A549 (cell line): ENCODE measurements at regions not wholly inside any gene's neighbourhood (a gene's known extent, or its start where the extent isn't known, plus 50 kb on each side); places are given as distances from the start of the nearest gene placed in this dataset.

ENCODE experiments used
- ATAC-seq, 2 experiments: fragments of 200-7000 bp in 1 of 2; fragments of >200 bp in 1 of 2; cut with Nextera tagmentation in 1 of 2; cut with Tn5 transposase in 1 of 2; 3 replicates each; pipeline versions ENCODE4 v1.8.0 to v1.9.1; 2018 to 2020; ENCODE audit warnings: mild to moderate bottlenecking in 1 of 2, moderate library complexity in 1 of 2
- CTCF ChIA-PET: fragments of 300-600 bp; sonication (Branson Sonifier 250); formaldehyde crosslinking; extraction: SDS; loops from one replicate; lab custom pipeline; 2021; ENCODE audit warnings: antibody characterized with exemption, inconsistent platforms; lab: Yijun Ruan, JAX
- POLR2A ChIA-PET: fragments of 350-600 bp; formaldehyde crosslinking; extraction: SDS; loops from one replicate; lab custom pipeline; 2021; ENCODE audit warnings: antibody characterized with exemption, inconsistent platforms; lab: Yijun Ruan, JAX
- DNase-seq, 2 experiments: peaks; one replicate each; pipeline versions ENCODE4 v3.0.0 to v3.0.0-alpha.2; 2011 to 2016; ENCODE audit warnings: low read depth in 1 of 2, low spot score in 1 of 2
- FAIRE-seq: peaks from 2 replicates; lab custom pipeline; 2011; peaks lifted over from hg19 to GRCh38; lab: Jason Lieb, UNC
- H3K27ac ChIP-seq, 2 experiments: fragments of >200 bp; sonication (Bioruptor Twin); formaldehyde crosslinking; 3 replicates each; pipeline ENCODE4 v1.5.1; 2016 to 2017
- H3K4me1 ChIP-seq: fragments of >200 bp; sonication (Bioruptor Twin); formaldehyde crosslinking; 3 replicates; pipeline ENCODE4 v1.6.1; 2016
- H3K4me2 ChIP-seq: fragments of >200 bp; sonication (Bioruptor Twin); formaldehyde crosslinking; 3 replicates; pipeline ENCODE4 v1.6.1; 2016
- H3K4me3 ChIP-seq: fragments of >200 bp; sonication (Bioruptor Twin); formaldehyde crosslinking; 3 replicates; pipeline ENCODE4 v1.5.1; 2016
- H3K9me3 ChIP-seq: fragments of >200 bp; sonication (Bioruptor Twin); formaldehyde crosslinking; 3 replicates; pipeline ENCODE4 v1.6.1; 2016
- CEBPB ChIP-seq, 2 experiments: fragments of >200 bp in 1 of 2; sonication (Bioruptor Twin) in 1 of 2; formaldehyde crosslinking in 1 of 2; IDR thresholded peaks; 2 replicates each; pipeline ENCODE4 v1.6.1; 2012 to 2016
- CHD2 ChIP-seq: fragments of 150-350 bp; IDR thresholded peaks from 2 replicates; pipeline ENCODE4 v1.6.1; 2014; ENCODE audit warnings: low read length; ENCODE audit not compliant: partially characterized antibody
- CHD4 ChIP-seq: fragments of 200-600 bp; sonication (generic); IDR thresholded peaks from 2 replicates; pipeline ENCODE4 v1.6.1; 2016; ENCODE audit warnings: antibody characterized with exemption, mild to moderate bottlenecking, borderline replicate concordance
- EHF ChIP-seq: fragments of 250-450 bp; sonication (Bioruptor Pico); IDR thresholded peaks from 2 replicates; pipeline ENCODE4 v1.5.0; 2020; ENCODE audit warnings: mild to moderate bottlenecking
- ESRRA ChIP-seq: fragments of 150-350 bp; IDR thresholded peaks from 2 replicates; pipeline ENCODE4 v1.6.1; 2014; ENCODE audit warnings: mild to moderate bottlenecking, low read length, borderline replicate concordance
- FOSB ChIP-seq: fragments of 250-450 bp; sonication (Bioruptor Pico); IDR thresholded peaks from 2 replicates; pipeline ENCODE4 v1.5.0; 2020; ENCODE audit warnings: mild to moderate bottlenecking, moderate library complexity
- FOSL2 ChIP-seq, 2 experiments: fragments of 450-650 bp in 1 of 2; fragments of >200 bp in 1 of 2; sonication (Bioruptor Twin) in 1 of 2; formaldehyde crosslinking; IDR thresholded peaks; 2 replicates each; pipeline versions ENCODE4 v1.5.0 to v1.6.1; 2016 to 2020; ENCODE audit warnings: mild to moderate bottlenecking in 1 of 2, moderate library complexity in 1 of 2
- GATA3 ChIP-seq: IDR thresholded peaks from 2 replicates; pipeline ENCODE4 v1.6.1; 2012; ENCODE audit warnings: borderline replicate concordance
- HDAC2 ChIP-seq: fragments of 200-600 bp; sonication (generic); IDR thresholded peaks from 2 replicates; pipeline ENCODE4 v1.6.1; 2016
- HEYL ChIP-seq: fragments of 250-450 bp; sonication (Bioruptor Pico); IDR thresholded peaks from 2 replicates; pipeline ENCODE4 v1.8.0; 2021; ENCODE audit warnings: mild to moderate bottlenecking, moderate library complexity
- HOXB13 ChIP-seq: fragments of 250-450 bp; sonication (Bioruptor Pico); IDR thresholded peaks from 2 replicates; pipeline ENCODE4 v1.5.0; 2020; ENCODE audit warnings: low read depth, mild to moderate bottlenecking, moderate library complexity
- JUNB ChIP-seq: fragments of >200 bp; sonication (Bioruptor Twin); formaldehyde crosslinking; IDR thresholded peaks from 2 replicates; pipeline ENCODE4 v1.6.1; 2016
- KDM5A ChIP-seq: fragments of 200-600 bp; sonication (generic); IDR thresholded peaks from 2 replicates; pipeline ENCODE4 v1.6.1; 2016; ENCODE audit warnings: antibody characterized with exemption, mild to moderate bottlenecking
- MAZ ChIP-seq: fragments of 150-350 bp; IDR thresholded peaks from 2 replicates; pipeline ENCODE4 v1.6.1; 2014; ENCODE audit warnings: antibody characterized with exemption, low read depth, low read length, borderline replicate concordance
- MYC ChIP-seq: IDR thresholded peaks from 2 replicates; pipeline ENCODE4 v1.6.1; 2012; ENCODE audit warnings: mild to moderate bottlenecking, inconsistent platforms, low read length, improper control_type of control experiment, borderline replicate concordance
- PHF8 ChIP-seq: fragments of 200-600 bp; sonication (generic); IDR thresholded peaks from 2 replicates; pipeline ENCODE4 v1.6.1; 2016; ENCODE audit warnings: low read depth, mild to moderate bottlenecking, antibody characterized with exemption, moderate library complexity, borderline replicate concordance
- POLR2A ChIP-seq: IDR thresholded peaks from 2 replicates; pipeline ENCODE4 v1.6.1; 2012; ENCODE audit warnings: mild to moderate bottlenecking, low read length
- POLR2AphosphoS2 ChIP-seq: conservative IDR thresholded peaks from 2 replicates; pipeline ENCODE4 v1.6.1; 2012; ENCODE audit warnings: low read length, improper control_type of control experiment, inconsistent platforms
- RNF2 ChIP-seq: fragments of 200-600 bp; sonication (generic); IDR thresholded peaks from 2 replicates; pipeline ENCODE4 v1.6.1; 2016; ENCODE audit warnings: low read depth, mild to moderate bottlenecking, antibody characterized with exemption, moderate library complexity, borderline replicate concordance
- SMC3 ChIP-seq: fragments of >200 bp; sonication (Bioruptor Twin); formaldehyde crosslinking; IDR thresholded peaks from 3 replicates; pipeline ENCODE4 v1.6.1; 2018; ENCODE audit warnings: inconsistent platforms
- SREBF2 ChIP-seq: fragments of 450-650 bp; IDR thresholded peaks from 2 replicates; pipeline ENCODE4 v1.6.1; 2014; ENCODE audit warnings: mild to moderate bottlenecking, moderate library complexity
- ZC3H11A ChIP-seq: fragments of 450-650 bp; IDR thresholded peaks from 2 replicates; pipeline ENCODE4 v1.6.1; 2014; ENCODE audit warnings: antibody characterized with exemption, mild to moderate bottlenecking
- WGBS: methylation state at CpG from one replicate; pipeline ENCODE4 v1.1.6; 2017; ENCODE audit errors: missing lambda C conversion rate; 5-methylcytosine and 5-hydroxymethylcytosine counted together
- TF ChIP-seq, protein P1 (sequence below): IDR thresholded peaks from 2 replicates; pipeline ENCODE4 v1.6.1; 2012
- TF ChIP-seq, protein P2 (sequence below): fragments of >200 bp; sonication (Bioruptor Twin); formaldehyde crosslinking; IDR thresholded peaks from 3 replicates; pipeline ENCODE4 v1.6.1; 2016
- TF ChIP-seq, protein P3 (sequence below): IDR thresholded peaks from 2 replicates; pipeline ENCODE4 v1.6.1; 2012; ENCODE audit warnings: low read depth, borderline replicate concordance
- TF ChIP-seq, protein P4 (sequence below): fragments of 150-350 bp; IDR thresholded peaks from 2 replicates; pipeline ENCODE4 v1.6.1; 2014; ENCODE audit warnings: low read depth, mild to moderate bottlenecking, low read length
- TF ChIP-seq, protein P5 (sequence below): fragments of 450-650 bp; IDR thresholded peaks from 2 replicates; pipeline ENCODE4 v1.6.1; 2014; ENCODE audit warnings: antibody characterized with exemption
- TF ChIP-seq, protein P6 (sequence below): fragments of >200 bp; sonication (Bioruptor Twin); formaldehyde crosslinking; IDR thresholded peaks from 3 replicates; pipeline ENCODE4 v1.5.1; 2016

DNA sequence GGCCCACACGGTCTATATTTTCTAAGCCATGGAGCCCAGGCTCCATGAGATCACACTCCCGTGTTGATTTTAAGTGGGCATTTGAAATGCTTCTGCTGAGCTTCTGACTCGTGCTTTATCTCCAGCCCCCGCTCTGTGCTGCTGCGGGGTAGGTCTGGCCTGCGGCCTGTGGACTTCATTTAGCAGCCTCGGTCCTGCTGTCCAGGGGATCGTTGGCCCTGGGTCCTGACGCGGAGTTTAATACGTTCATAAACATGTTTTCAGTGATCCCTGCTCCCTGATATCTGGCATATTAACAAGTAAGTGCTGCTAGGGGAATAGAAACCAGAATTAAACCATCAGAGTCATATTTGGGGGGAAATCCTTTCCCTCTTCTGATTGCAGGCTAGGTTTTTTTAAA lies 540.3 kb upstream of the MGMT start:
- WGBS, result 27% methylated on average over 11 of the region's 11 CpGs
- Histone ChIP-seq H3K4me3 (no peak overlapping the region), H3K4me2 (no peak overlapping the region), H3K4me1 (no peaks in the 10 kb centered on the region), H3K27ac (no peak overlapping the region), H3K9me3 (0 out of 3 replicates have a peak, but pooled peaks cover 4% of the 10 kb centered on the region)
- POLR2A ChIA-PET, result no interaction called here
- no peak for ATAC-seq
- TF ChIP-seq GATA3 (no peak), KDM5A (no peak), POLR2A (no peak)
- TF ChIP-seq, protein P1, sequence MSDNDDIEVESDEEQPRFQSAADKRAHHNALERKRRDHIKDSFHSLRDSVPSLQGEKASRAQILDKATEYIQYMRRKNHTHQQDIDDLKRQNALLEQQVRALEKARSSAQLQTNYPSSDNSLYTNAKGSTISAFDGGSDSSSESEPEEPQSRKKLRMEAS, result no peak
- no peak for DNase-seq
- no peak for FAIRE-seq
- CTCF ChIA-PET, result no interaction called here

DNA sequence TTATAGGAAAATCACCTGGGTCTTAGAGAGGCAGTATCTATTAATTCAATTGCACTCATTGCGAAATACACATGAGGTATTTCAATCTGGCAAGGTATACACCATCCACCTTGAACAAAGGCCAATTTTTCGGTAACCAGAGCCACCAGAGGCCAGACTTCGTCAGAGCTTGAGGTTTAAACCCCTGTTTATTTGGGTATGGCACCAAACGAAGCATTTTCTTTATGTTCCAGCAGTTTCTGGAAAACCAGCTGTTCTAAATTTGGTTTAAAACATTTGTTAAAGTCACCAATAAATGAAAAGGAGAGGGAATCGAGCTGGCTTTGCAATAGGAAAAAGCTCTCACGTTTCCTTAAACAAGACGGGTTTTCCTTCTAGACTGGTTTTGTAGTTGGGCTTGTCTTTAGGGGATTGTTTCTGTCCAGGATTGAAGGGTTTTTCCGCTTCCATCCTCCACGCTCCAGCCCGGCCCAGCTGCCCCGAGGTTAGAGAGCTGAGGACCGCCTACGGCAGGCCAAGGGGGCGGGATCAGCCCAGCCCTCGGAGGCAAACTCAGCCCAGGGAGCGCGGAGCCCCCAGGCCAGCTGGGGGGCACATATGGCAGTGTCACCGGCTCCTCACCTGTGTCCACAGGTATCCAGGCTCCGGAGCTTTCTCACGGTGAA lies 539.4 kb upstream of the MGMT start:
- ChIA-PET POLR2A (no interaction called here), CTCF (no interaction called here)
- WGBS, result 11% methylated on average over 20 of the region's 20 CpGs
- no peak overlapping the region for H3K4me2 ChIP-seq
- no peak overlapping the region for H3K4me3 ChIP-seq
- 0 out of 3 replicates have a peak, but pooled peaks cover 4% of the 10 kb centered on the region for H3K9me3 ChIP-seq
- no peaks in the 10 kb centered on the region for H3K4me1 ChIP-seq
- FAIRE-seq, result no peak
- no peak overlapping the region for H3K27ac ChIP-seq
- no peak for TF ChIP-seq ESRRA
- TF ChIP-seq, protein P2, sequence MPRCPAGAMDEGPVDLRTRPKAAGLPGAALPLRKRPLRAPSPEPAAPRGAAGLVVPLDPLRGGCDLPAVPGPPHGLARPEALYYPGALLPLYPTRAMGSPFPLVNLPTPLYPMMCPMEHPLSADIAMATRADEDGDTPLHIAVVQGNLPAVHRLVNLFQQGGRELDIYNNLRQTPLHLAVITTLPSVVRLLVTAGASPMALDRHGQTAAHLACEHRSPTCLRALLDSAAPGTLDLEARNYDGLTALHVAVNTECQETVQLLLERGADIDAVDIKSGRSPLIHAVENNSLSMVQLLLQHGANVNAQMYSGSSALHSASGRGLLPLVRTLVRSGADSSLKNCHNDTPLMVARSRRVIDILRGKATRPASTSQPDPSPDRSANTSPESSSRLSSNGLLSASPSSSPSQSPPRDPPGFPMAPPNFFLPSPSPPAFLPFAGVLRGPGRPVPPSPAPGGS, result no peak
- TF ChIP-seq ZC3H11A, result no peak
- TF ChIP-seq, protein P3, sequence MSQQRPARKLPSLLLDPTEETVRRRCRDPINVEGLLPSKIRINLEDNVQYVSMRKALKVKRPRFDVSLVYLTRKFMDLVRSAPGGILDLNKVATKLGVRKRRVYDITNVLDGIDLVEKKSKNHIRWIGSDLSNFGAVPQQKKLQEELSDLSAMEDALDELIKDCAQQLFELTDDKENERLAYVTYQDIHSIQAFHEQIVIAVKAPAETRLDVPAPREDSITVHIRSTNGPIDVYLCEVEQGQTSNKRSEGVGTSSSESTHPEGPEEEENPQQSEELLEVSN, result no peak
- no peak for TF ChIP-seq HDAC2
- TF ChIP-seq POLR2A, result no peak
- TF ChIP-seq PHF8, result no peak
- no peak for TF ChIP-seq MYC
- no peak for TF ChIP-seq CEBPB (IDR thresholded peaks at IDR 0.05)
- no peak for TF ChIP-seq GATA3
- TF ChIP-seq, protein P4, sequence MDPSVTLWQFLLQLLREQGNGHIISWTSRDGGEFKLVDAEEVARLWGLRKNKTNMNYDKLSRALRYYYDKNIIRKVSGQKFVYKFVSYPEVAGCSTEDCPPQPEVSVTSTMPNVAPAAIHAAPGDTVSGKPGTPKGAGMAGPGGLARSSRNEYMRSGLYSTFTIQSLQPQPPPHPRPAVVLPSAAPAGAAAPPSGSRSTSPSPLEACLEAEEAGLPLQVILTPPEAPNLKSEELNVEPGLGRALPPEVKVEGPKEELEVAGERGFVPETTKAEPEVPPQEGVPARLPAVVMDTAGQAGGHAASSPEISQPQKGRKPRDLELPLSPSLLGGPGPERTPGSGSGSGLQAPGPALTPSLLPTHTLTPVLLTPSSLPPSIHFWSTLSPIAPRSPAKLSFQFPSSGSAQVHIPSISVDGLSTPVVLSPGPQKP, result no peak
- TF ChIP-seq JUNB, result no peak
- no peak for TF ChIP-seq EHF (CRISPR knock-in tag)
- no peak for TF ChIP-seq MAZ
- TF ChIP-seq HOXB13 (CRISPR knock-in tag), result no peak
- no peak for TF ChIP-seq SMC3
- TF ChIP-seq SREBF2, result no peak
- TF ChIP-seq FOSL2 (IDR thresholded peaks at IDR 0.05), result no peak
- no peak for TF ChIP-seq FOSL2 (CRISPR knock-in tag; IDR thresholded peaks at IDR 0.05)
- no peak for TF ChIP-seq POLR2AphosphoS2
- TF ChIP-seq, all 56 proteins: peak for 0
- DNase-seq (no peak), ATAC-seq (no peak)

DNA sequence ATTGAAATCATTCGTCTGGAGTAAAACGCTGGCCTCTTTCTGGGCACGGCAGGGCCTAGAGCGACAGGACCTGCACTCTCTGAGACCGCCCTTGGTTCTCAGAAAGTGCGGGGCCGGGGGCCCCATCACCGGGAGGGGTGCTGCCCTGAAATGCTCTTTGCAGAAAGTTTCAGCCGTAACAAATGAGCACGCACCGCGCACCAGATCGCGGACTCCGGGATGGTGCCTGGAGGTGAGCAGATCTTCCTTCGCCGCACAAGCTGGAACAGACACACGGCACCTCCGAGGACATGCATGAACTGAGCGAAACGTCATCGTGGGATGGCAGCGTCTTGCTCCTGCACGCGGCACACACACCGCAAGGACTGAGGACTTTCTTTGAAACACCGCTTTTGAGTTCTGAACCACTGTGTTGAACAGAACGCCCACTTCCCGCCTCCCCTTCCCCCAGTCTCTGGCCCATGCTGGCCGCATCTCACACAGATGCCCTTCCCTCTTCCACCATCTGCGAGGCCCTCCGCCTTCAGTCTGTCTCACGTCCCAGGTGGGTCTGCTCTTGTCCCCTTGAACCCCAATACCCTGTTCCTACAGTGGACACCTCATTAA lies 538.7 kb upstream of the MGMT start:
- WGBS, result 42% methylated on average over 22 of the region's 33 CpGs
- ChIA-PET CTCF (no interaction called here), POLR2A (no interaction called here)
- ATAC-seq (no peak), FAIRE-seq (no peak), DNase-seq (no peak)
- Histone ChIP-seq H3K9me3 (0 out of 3 replicates have a peak, but pooled peaks cover 4% of the 10 kb centered on the region), H3K27ac (no peak overlapping the region), H3K4me2 (no peak overlapping the region), H3K4me1 (no peaks in the 10 kb centered on the region), H3K4me3 (no peak overlapping the region)
- TF ChIP-seq ESRRA (no peak), HEYL (CRISPR knock-in tag) (no peak), RNF2 (no peak), CHD4 (no peak), FOSB (CRISPR knock-in tag) (no peak), CHD2 (no peak), HOXB13 (CRISPR knock-in tag) (no peak)
- TF ChIP-seq, protein P5, sequence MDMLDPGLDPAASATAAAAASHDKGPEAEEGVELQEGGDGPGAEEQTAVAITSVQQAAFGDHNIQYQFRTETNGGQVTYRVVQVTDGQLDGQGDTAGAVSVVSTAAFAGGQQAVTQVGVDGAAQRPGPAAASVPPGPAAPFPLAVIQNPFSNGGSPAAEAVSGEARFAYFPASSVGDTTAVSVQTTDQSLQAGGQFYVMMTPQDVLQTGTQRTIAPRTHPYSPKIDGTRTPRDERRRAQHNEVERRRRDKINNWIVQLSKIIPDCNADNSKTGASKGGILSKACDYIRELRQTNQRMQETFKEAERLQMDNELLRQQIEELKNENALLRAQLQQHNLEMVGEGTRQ, result no peak
- TF ChIP-seq, protein P6, sequence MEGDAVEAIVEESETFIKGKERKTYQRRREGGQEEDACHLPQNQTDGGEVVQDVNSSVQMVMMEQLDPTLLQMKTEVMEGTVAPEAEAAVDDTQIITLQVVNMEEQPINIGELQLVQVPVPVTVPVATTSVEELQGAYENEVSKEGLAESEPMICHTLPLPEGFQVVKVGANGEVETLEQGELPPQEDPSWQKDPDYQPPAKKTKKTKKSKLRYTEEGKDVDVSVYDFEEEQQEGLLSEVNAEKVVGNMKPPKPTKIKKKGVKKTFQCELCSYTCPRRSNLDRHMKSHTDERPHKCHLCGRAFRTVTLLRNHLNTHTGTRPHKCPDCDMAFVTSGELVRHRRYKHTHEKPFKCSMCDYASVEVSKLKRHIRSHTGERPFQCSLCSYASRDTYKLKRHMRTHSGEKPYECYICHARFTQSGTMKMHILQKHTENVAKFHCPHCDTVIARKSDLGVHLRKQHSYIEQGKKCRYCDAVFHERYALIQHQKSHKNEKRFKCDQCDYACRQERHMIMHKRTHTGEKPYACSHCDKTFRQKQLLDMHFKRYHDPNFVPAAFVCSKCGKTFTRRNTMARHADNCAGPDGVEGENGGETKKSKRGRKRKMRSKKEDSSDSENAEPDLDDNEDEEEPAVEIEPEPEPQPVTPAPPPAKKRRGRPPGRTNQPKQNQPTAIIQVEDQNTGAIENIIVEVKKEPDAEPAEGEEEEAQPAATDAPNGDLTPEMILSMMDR, result no peak
